Epithelial cell of esophagus (primary cell): ENCODE measurements at regions not wholly inside any gene's neighbourhood (a gene's known extent, or its start where the extent isn't known, plus 50 kb on each side); places are given as distances from the start of the nearest gene placed in this dataset.

Source experiments
- DNase-seq: peaks from one replicate; pipeline ENCODE4 v3.0.0; 2010; ENCODE audit warnings: low read depth
- H3K4me3 ChIP-seq: 2 replicates; pipeline ENCODE4 v1.5.1; 2011; ENCODE audit warnings: mild to moderate bottlenecking, low read length, control low read depth
- CTCF ChIP-seq: IDR thresholded peaks from 2 replicates; pipeline ENCODE4 v1.5.1; 2011; ENCODE audit warnings: low read depth, mild to moderate bottlenecking, low read length, control low read depth, inconsistent platforms; ENCODE audit not compliant: insufficient read depth; ENCODE audit errors: missing control alignments

- DNase-seq, result peak; percentile 30
- no peak for TF ChIP-seq CTCF
- H3K4me3 ChIP-seq, result no peak overlapping the region
Measured at GRCh38 chrX:39619182-39620009, 478.4 kb downstream of the BCOR start.

GRCh38 chrX:39624166-39624565 is 473.6 kb downstream of the BCOR start:
- no peak for TF ChIP-seq CTCF

DNA sequence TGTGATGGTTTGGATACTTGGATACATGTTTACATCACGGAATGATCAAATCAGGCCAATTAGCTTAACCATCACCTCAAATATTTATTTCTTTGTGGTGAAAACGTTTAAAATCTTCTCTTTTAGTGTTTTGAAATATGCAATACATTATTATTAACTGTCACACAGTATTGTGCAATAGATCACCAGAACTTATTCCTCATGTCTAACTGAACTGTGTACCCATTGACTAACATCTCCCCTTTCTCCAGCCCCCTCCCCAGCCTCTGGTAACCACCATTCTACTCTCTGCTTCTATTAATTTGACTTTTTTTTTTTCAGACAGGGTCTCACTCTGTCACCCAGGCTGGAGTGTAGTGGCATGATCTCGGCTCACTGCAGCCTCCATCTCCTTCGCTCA is 471.9 kb downstream of the BCOR start:
- DNase-seq, result no peak
- no peak overlapping the region for H3K4me3 ChIP-seq
- no peak for TF ChIP-seq CTCF

More at GRCh38 chrX:39624166-39624565, 473.6 kb downstream of the BCOR start:
- DNase-seq, result no peak
- H3K4me3 ChIP-seq, result no peak overlapping the region

- no peak for TF ChIP-seq CTCF
- H3K4me3 ChIP-seq, result no peak overlapping the region
- no peak for DNase-seq
Measured at GRCh38 chrX:39626749-39627148, 471.0 kb downstream of the BCOR start.

- DNase-seq, result no peak
- TF ChIP-seq CTCF, result no peak
- no peak overlapping the region for H3K4me3 ChIP-seq
Measured at GRCh38 chrX:39627257-39627656, 470.5 kb downstream of the BCOR start.

- DNase-seq, result no peak
- no peak overlapping the region for H3K4me3 ChIP-seq
- no peak for TF ChIP-seq CTCF
Measured at GRCh38 chrX:39629001-39629400, 468.8 kb downstream of the BCOR start.

- no peak overlapping the region for H3K4me3 ChIP-seq
- DNase-seq, result no peak
- no peak for TF ChIP-seq CTCF
Measured at GRCh38 chrX:39630344-39630743, 467.4 kb downstream of the BCOR start.
